Endodermal cell (in vitro differentiated cells): ENCODE measurements at regions not wholly inside any gene's neighbourhood (a gene's known extent, or its start where the extent isn't known, plus 50 kb on each side); places are given as distances from the start of the nearest gene placed in this dataset.

ENCODE experiments used
- DNase-seq: peaks from one replicate; pipeline ENCODE4 v3.0.0-alpha.2; 2017
- H3K27ac ChIP-seq: 2 replicates; pipeline ENCODE4 v1.5.1; 2013; ENCODE audit warnings: mild to moderate bottlenecking, low read depth, low read length, moderate library complexity
- H3K27me3 ChIP-seq: 2 replicates; pipeline ENCODE4 v1.6.1; 2013; ENCODE audit warnings: mild to moderate bottlenecking, low read length, moderate library complexity; ENCODE audit not compliant: insufficient read depth, control insufficient read depth, poor library complexity, severe bottlenecking
- H3K36me3 ChIP-seq: 2 replicates; pipeline ENCODE4 v1.7.0; 2013; ENCODE audit warnings: mild to moderate bottlenecking, low read length, moderate library complexity; ENCODE audit not compliant: control insufficient read depth, insufficient read depth
- H3K4me1 ChIP-seq: one replicate; pipeline ENCODE4 v1.7.0; 2013; ENCODE audit warnings: low read length; ENCODE audit not compliant: control insufficient read depth, insufficient read depth
- H3K4me3 ChIP-seq: 2 replicates; pipeline ENCODE4 v1.5.1; 2013; ENCODE audit warnings: mild to moderate bottlenecking, low read length, moderate library complexity
- H3K9ac ChIP-seq: 2 replicates; pipeline ENCODE4 v1.6.1; 2013; ENCODE audit warnings: mild to moderate bottlenecking, low read length, moderate library complexity; ENCODE audit not compliant: poor library complexity, severe bottlenecking; ENCODE audit errors: extremely low read depth
- H3K9me3 ChIP-seq: 2 replicates; pipeline ENCODE4 v1.6.1; 2013; ENCODE audit warnings: mild to moderate bottlenecking, low read length, moderate library complexity; ENCODE audit not compliant: control insufficient read depth
- H3K27ac Mint-ChIP-seq: 2 replicates; pipeline ENCODE4 v1.8.0; 2020; ENCODE audit warnings: mixed read lengths
- H3K27me3 Mint-ChIP-seq: 2 replicates; pipeline ENCODE4 v1.8.0; 2021; ENCODE audit warnings: mild to moderate bottlenecking, mixed read lengths; ENCODE audit not compliant: insufficient read depth
- H3K36me3 Mint-ChIP-seq: 2 replicates; pipeline ENCODE4 v1.8.0; 2020; ENCODE audit warnings: low read depth, mixed read lengths
- H3K4me1 Mint-ChIP-seq: 2 replicates; pipeline ENCODE4 v1.8.0; 2020; ENCODE audit warnings: mixed read lengths
- H3K4me3 Mint-ChIP-seq: 2 replicates; pipeline ENCODE4 v1.8.0; 2020; ENCODE audit warnings: mild to moderate bottlenecking, moderate library complexity, mixed read lengths
- H3K9me3 Mint-ChIP-seq: 2 replicates; pipeline ENCODE4 v1.8.0; 2020; ENCODE audit warnings: mild to moderate bottlenecking, mixed read lengths
- WGBS, 2 experiments: methylation state at CpG; one replicate each; pipeline versions ENCODE4 v1.1.5 to v1.1.7; 2013; ENCODE audit warnings: missing lambda C conversion rate in 2 of 2, mixed read lengths in 1 of 2; ENCODE audit not compliant: insufficient coverage in 1 of 2, insufficient read length in 1 of 2; 5-methylcytosine and 5-hydroxymethylcytosine counted together
- TF ChIP-seq, protein P1 (sequence below): fragments of 200-600 bp; sonication (generic); conservative IDR thresholded peaks from 2 replicates; pipeline ENCODE4 v1.5.0; 2021; ENCODE audit warnings: antibody characterized with exemption, mild to moderate bottlenecking

DNA sequence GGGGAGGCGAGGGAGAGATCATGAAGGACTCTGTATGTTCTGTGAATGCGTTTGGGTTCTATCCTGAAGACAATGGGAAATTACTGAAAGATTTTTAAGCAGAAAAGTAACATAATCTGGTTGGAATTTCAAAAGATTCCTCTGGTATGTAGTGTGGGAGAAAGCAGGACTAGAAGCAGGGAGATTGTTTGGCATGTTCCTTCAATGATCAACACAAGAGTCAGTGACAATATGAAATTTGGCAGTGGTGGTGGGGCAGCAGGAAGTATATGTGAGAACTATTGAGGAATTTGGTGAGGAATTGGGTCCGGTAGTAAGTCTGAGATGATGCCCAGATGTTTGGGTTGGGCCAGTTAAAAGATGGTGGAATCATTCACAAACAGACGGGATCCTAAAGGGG lies 348.7 kb downstream of the CD83 start:
- no peak overlapping the region for H3K27ac Mint-ChIP-seq
- Histone ChIP-seq H3K36me3 (peaks cover 4% of the 10 kb centered on the region), H3K27me3 (no peaks in the 10 kb centered on the region), H3K27ac (no peak overlapping the region), H3K4me3 (no peak overlapping the region), H3K4me1 (no peaks in the 10 kb centered on the region), H3K9me3 (peaks cover 55% of the 10 kb centered on the region), H3K9ac (no peak overlapping the region)
- TF ChIP-seq, protein P1, sequence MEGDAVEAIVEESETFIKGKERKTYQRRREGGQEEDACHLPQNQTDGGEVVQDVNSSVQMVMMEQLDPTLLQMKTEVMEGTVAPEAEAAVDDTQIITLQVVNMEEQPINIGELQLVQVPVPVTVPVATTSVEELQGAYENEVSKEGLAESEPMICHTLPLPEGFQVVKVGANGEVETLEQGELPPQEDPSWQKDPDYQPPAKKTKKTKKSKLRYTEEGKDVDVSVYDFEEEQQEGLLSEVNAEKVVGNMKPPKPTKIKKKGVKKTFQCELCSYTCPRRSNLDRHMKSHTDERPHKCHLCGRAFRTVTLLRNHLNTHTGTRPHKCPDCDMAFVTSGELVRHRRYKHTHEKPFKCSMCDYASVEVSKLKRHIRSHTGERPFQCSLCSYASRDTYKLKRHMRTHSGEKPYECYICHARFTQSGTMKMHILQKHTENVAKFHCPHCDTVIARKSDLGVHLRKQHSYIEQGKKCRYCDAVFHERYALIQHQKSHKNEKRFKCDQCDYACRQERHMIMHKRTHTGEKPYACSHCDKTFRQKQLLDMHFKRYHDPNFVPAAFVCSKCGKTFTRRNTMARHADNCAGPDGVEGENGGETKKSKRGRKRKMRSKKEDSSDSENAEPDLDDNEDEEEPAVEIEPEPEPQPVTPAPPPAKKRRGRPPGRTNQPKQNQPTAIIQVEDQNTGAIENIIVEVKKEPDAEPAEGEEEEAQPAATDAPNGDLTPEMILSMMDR: no peak
- DNase-seq: no peak
- WGBS, 2 experiments: 95% methylated on average over 4 of the region's 4 CpGs
- H3K27me3 Mint-ChIP-seq: no peaks in the 10 kb centered on the region
- H3K4me1 Mint-ChIP-seq: peaks cover 1% of the 10 kb centered on the region
- peaks cover 91% of the 10 kb centered on the region for H3K36me3 Mint-ChIP-seq
- H3K4me3 Mint-ChIP-seq: no peak overlapping the region
- H3K9me3 Mint-ChIP-seq: peaks cover 55% of the 10 kb centered on the region

DNA sequence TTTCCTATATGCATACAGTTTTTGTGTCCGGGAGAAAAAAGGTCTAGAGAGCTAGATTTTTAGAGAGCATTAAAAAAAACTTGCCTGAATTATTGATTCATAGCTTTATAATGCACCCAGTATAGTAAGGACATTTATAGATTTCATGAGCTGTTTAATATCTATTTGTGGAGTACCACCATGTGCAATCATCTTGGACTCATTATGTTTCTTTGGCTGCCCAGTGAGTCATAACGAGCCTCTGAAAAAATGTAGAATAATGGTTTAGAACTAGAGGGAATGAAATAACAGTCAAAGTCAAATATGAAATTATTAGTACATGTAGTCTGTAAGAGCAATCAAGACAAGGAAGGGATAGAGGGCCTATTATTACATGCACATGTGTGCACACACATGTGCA lies 350.0 kb downstream of the CD83 start:
- Histone ChIP-seq H3K27me3 (no peaks in the 10 kb centered on the region), H3K9ac (no peak overlapping the region), H3K9me3 (peaks cover 44% of the 10 kb centered on the region), H3K4me1 (no peaks in the 10 kb centered on the region), H3K36me3 (peaks cover 4% of the 10 kb centered on the region), H3K27ac (no peak overlapping the region), H3K4me3 (no peak overlapping the region)
- no peak for DNase-seq
- H3K4me3 Mint-ChIP-seq: no peak overlapping the region
- TF ChIP-seq, protein P1: no peak
- H3K36me3 Mint-ChIP-seq: peaks cover 90% of the 10 kb centered on the region
- peaks cover 49% of the 10 kb centered on the region for H3K9me3 Mint-ChIP-seq
- H3K4me1 Mint-ChIP-seq: peaks cover 1% of the 10 kb centered on the region
- 90 to 100% methylated on average over 1 to 2 of the region's 2 CpGs for WGBS, 2 experiments
- no peaks in the 10 kb centered on the region for H3K27me3 Mint-ChIP-seq
- H3K27ac Mint-ChIP-seq: no peak overlapping the region

DNA sequence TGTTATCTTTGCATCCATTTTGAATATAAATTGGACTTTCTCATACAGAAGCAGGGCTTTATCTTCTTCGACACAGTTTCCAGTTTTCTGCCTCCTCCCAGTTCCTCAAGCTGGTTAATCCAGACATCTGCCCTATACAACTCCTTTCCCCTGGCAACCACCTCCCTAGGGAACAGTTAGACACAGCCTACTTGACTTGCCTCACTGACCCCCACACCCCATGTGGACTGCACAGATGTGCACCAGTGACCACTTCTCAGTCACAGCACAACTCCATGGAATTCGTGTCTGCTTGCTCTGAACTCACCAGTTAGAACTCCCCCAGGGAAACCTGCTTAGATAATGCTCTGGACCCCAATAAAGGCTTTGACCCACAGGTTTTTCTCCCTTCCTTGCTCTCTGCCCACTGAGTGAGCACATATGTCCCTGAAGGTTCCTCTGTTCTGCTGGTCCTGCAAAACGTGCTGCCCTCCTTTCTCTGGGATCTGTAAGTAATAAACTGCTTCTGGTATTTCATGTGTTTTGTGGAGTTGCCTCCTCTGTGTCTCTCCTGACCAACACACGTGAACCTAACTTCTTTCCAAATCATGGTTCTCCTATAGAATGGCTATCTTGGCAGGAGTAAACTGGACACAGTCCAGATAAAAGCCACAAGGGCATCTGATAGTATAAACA lies 351.2 kb downstream of the CD83 start:
- peaks cover 1% of the 10 kb centered on the region for H3K4me1 Mint-ChIP-seq
- no peak overlapping the region for H3K27ac Mint-ChIP-seq
- Histone ChIP-seq H3K9me3 (peaks cover 40% of the 10 kb centered on the region), H3K4me3 (no peak overlapping the region), H3K27ac (no peak overlapping the region), H3K9ac (no peak overlapping the region), H3K36me3 (peaks cover 4% of the 10 kb centered on the region), H3K27me3 (no peaks in the 10 kb centered on the region), H3K4me1 (no peaks in the 10 kb centered on the region)
- peaks cover 46% of the 10 kb centered on the region for H3K9me3 Mint-ChIP-seq
- no peak for DNase-seq
- WGBS, 2 experiments: 86 to 89% methylated on average over 2 to 4 of the region's 4 CpGs
- TF ChIP-seq, protein P1: no peak
- peaks cover 90% of the 10 kb centered on the region for H3K36me3 Mint-ChIP-seq
- no peak overlapping the region for H3K4me3 Mint-ChIP-seq
- no peaks in the 10 kb centered on the region for H3K27me3 Mint-ChIP-seq
